Body of pancreas (tissue), 4 donors: ENCODE measurements at regions not wholly inside any gene's neighbourhood (a gene's known extent, or its start where the extent isn't known, plus 50 kb on each side); places are given as distances from the start of the nearest gene placed in this dataset.
"Not testable (repeated sequence)": the region's sequence is repeated elsewhere in the genome, so short reads cannot be mapped to it uniquely, and the experiment has no call there.

Experiments used
- ATAC-seq: fragments of 150-250 bp; one replicate; pipeline ENCODE4 v1.9.1; 2016
- DNase-seq, 4 donors: peaks; one replicate each; pipeline ENCODE4 v3.0.0-alpha.2; 2019
- H3K27ac ChIP-seq, 4 donors: fragments of 200-600 bp; sonication (generic); 1 replicate in 3 of 4; 2 replicates in 1 of 4; pipeline versions ENCODE4 v1.5.1 to v1.6.1; 2016 to 2019; ENCODE audit warnings: mild to moderate bottlenecking in 1 of 4, mixed read lengths in 1 of 4, moderate library complexity in 1 of 4
- H3K27me3 ChIP-seq, 2 donors: fragments of 200-600 bp; sonication (generic); one replicate each; pipeline ENCODE4 v1.6.0; 2016; ENCODE audit warnings: mild to moderate bottlenecking in 1 of 2
- H3K36me3 ChIP-seq, 2 donors: fragments of 200-600 bp; sonication (generic); replicated peaks in 1 of 2; 2 replicates each; pipeline ENCODE4 v1.5.1; 2016; ENCODE audit warnings: low read depth in 2 of 2; ENCODE audit not compliant: insufficient read depth in 1 of 2
- H3K4me1 ChIP-seq: fragments of 200-600 bp; sonication (generic); one replicate; pipeline ENCODE4 v1.6.0; 2016
- H3K4me3 ChIP-seq, 2 donors: fragments of 200-600 bp; sonication (generic); 1 replicate in 1 of 2; 2 replicates in 1 of 2; pipeline ENCODE4 v1.5.1; 2016 to 2019
- H3K9me3 ChIP-seq, 3 donors: fragments of 200-600 bp; sonication (generic); 1 replicate in 2 of 3; 2 replicates in 1 of 3; pipeline ENCODE4 v1.5.1; 2016
- WGBS, 2 donors: methylation state at CpG; one replicate each; pipeline ENCODE4 v1.1.5; 2017; 5-methylcytosine and 5-hydroxymethylcytosine counted together
- intact Hi-C: fragments of 100-400 bp; cut with DNase I; formaldehyde crosslinking; loops from one replicate; pipeline ENCODE4 v1.15.1; 2023

DNA sequence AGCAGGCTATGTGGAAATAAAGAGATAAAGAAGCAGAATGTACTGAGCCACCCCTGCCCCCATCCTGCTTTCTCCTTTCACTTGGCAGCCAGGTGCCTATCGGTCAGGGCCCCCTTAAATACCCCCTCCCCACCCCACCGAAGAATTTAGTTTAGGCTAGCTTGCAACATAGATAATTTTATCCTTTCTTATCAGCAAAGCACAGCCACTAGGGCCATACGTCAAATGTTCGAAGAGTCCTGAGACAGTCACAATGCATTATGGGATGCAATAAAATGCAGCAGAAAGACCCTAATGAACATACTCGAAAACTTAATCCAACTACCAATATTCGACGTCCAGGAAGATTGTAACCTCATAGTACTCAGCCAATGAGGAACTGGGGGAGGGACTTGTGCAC is 71.4 kb downstream of the ZNF195 start:
- 60% methylated on average over 3 of the region's 7 CpGs; no CpG with 5 or more reads in 1 of the 2 donors for WGBS, 2 donors
- H3K4me1 ChIP-seq, H3K9me3 ChIP-seq, H3K27ac ChIP-seq, H3K27me3 ChIP-seq, H3K4me3 ChIP-seq, intact Hi-C loops, DNase-seq, H3K36me3 ChIP-seq, ATAC-seq: not testable (repeated sequence)

DNA sequence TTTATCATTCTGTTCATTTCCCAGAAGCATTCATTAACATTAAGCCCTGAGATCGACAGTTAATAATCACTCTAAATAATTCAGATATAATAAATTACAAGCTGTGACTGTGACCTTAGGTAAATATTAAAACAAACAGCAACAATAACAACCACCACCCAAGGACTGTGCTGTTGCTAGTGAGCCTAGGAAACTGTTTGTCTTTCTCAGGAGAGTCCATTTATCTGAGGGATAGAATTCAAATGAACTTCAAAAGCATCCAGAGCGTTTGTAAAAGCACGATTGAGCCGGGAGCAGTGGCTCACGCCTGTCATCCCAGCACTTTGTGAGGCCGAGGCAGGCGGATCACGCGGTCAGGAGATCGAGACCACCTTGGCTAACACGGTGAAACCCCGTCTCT is 68.8 kb upstream of the MRGPRE start:
- no CpG with 5 or more reads among the region's 12 CpGs for WGBS, 2 donors

DNA sequence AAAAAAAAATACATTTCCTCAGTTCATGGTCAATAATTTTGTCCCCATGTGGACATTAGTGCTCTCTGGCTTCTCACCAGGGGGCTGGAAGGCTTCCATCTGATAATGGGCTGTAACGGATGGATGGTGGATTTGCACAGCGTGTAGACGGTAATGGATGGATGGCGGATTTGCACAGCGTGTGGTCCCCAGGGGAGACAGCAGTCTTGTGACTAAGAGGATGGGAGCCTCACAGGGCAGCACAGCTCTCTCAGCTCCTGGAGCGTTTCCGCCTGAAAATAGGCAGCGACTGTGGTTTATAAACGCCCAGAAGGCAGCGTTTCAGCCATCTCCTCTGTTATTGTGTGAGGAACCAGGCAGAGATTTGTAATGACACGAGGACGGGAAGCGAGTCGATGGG is 68.4 kb upstream of the MRGPRE start:
- H3K4me3 ChIP-seq, H3K27ac ChIP-seq, H3K27me3 ChIP-seq, DNase-seq, H3K36me3 ChIP-seq, H3K9me3 ChIP-seq, intact Hi-C loops, H3K4me1 ChIP-seq: not testable (repeated sequence)
- WGBS, 2 donors, result no CpG with 5 or more reads among the region's 14 CpGs
- ATAC-seq, result peak; percentile 33

More for the DNA sequence above, 68.8 kb upstream of the MRGPRE start:
- ATAC-seq, DNase-seq, H3K4me1 ChIP-seq, H3K9me3 ChIP-seq, H3K36me3 ChIP-seq, intact Hi-C loops, H3K4me3 ChIP-seq, H3K27me3 ChIP-seq, H3K27ac ChIP-seq: not testable (repeated sequence)

DNA sequence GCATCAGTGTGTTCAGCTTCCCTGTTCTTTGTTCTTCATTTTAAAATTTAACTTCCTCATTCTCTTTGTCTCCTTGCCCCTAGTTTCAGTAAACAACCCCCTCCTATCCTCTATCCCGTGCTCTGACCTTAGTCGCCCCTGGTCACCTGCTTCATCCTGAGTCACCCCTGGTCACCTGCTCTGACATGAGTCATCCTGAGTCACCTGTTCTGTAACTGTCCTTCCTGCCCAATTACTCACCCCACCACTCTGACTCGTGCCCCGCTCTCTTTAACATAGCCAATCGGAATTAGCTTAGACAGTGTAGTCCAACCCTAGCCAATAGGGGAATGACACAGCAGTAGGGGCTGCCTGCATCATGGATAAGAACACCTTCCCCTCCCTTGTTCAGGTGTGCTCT is 65.6 kb upstream of the MRGPRE start:
- intact Hi-C loops, DNase-seq, H3K4me1 ChIP-seq, H3K4me3 ChIP-seq, ATAC-seq, H3K36me3 ChIP-seq, H3K9me3 ChIP-seq, H3K27me3 ChIP-seq, H3K27ac ChIP-seq: not testable (repeated sequence)
- WGBS, 2 donors, result 84% methylated on average over 4 of the region's 5 CpGs; no CpG with 5 or more reads in 1 of the 2 donors

DNA sequence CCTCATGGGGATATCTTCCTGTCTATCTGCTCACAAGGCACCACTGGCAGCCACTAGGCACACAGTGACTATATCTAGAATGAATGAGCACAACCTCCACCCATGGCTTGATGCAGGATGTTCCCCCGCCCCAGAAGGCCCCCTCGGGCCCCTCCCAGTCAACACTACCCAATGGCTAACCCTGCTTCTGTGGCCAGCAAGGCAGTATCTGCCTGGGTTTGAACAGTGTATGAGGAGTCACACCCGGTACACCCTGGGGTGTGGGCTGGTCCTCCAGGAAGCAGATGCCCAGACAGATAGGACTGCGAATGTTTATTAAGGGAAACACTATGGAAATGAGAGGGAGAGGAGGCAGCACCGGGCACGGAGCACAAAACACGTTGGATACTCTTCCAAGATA is 58.3 kb upstream of the MRGPRE start:
- ATAC-seq, result not testable (repeated sequence)

DNA sequence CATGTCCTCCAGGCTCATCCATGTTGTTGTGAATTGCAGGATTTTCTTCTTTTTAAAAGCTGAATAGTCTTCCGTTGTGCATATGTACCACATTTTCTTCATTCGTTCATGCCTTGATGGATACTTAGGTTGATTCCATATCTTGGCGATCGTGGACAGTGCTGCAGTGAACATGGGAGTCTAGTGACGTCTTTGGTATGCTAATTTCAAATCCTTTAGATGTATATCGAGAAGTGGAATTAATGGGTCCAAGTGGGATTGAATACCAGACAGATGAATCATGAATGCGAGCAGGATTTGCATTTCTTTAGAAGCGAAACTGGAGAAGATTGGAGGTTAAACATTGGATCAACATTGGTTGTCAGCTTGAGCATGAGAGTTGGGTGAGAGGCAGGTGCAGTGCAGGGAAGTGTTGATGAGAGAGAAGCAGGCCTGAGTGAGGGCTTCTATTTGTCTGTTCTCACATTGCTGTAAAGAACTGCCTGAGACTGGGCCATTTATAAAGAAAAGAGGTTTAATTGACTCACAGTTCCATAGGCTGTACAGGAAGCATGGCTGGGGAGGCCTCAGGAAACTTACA is 55.2 kb upstream of the MRGPRE start:
- H3K27ac ChIP-seq, H3K27me3 ChIP-seq, DNase-seq, ATAC-seq, intact Hi-C loops, H3K4me1 ChIP-seq, H3K9me3 ChIP-seq, H3K4me3 ChIP-seq, H3K36me3 ChIP-seq: not testable (repeated sequence)
- WGBS, 2 donors, result no CpG with 5 or more reads among the region's 8 CpGs

More for the DNA sequence above, 58.3 kb upstream of the MRGPRE start:
- H3K36me3 ChIP-seq, DNase-seq, H3K4me3 ChIP-seq, H3K27ac ChIP-seq, intact Hi-C loops, H3K27me3 ChIP-seq, H3K9me3 ChIP-seq, H3K4me1 ChIP-seq: not testable (repeated sequence)
- WGBS, 2 donors, result no CpG with 5 or more reads among the region's 7 CpGs

DNA sequence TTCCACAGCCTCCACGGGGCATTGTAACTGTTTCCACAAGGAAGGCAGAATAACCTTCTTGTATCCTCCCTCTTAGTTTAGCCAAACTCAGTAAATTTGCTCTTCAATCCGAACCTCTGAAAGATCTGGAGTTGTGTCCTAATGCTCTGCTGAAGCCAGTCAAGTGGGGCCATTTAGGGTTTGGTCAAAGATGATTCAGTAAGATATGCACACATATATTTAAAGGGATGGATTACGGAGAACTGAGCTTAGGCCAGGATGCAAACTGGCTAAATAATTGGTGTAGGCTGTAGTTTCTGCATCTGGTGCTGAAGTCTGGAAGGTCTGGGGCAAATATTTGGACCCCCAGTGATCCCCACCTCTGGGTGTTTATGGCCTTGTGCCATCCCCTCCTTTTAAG is 53.0 kb upstream of the MRGPRE start:
- H3K27ac ChIP-seq, intact Hi-C loops, DNase-seq, H3K27me3 ChIP-seq, H3K4me1 ChIP-seq, H3K36me3 ChIP-seq, H3K4me3 ChIP-seq, ATAC-seq, H3K9me3 ChIP-seq: not testable (repeated sequence)
- WGBS, 2 donors, result no CpG with 5 or more reads among the region's 3 CpGs

DNA sequence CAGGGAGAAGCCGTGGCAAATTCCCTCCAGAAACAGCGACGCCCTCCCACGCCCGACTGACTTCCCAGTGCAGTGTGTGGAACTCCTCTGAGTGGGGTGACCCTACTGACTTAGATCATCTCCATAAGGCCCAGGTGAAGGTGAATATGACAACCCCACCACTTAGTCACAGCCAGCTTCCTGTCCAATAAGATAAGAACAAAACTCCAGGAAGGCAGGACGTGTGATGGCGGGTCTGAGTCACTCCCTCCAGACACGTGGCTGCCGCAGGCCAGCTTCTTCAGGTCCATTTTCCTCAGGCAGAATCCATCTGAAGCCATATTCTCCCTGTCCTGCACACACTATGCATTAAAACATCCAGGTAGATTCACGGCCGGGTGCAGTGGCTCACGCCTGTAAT is 52.0 kb upstream of the MRGPRE start:
- no CpG with 5 or more reads among the region's 12 CpGs for WGBS, 2 donors
- ATAC-seq, intact Hi-C loops, H3K36me3 ChIP-seq, H3K27me3 ChIP-seq, H3K9me3 ChIP-seq, H3K4me1 ChIP-seq, H3K27ac ChIP-seq, H3K4me3 ChIP-seq, DNase-seq: not testable (repeated sequence)

DNA sequence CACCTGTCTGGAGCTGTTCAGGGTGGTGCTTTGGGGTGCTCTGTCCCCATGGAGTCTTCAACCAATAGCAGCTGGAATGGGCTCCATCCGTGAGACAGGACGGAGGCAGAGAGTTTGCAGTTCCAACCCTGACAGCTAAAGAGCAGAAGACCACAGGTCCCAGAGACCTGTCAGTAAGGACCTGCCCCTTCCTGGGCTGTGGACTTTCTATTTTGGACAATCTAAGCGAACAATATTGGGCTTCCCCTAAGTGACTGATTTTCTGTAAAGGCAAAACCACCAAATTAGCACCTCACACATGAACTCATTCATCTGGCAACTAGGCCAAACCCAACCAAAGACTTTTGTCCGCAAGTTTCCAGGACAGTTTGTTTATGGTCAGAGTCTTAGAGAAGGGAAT is 50.5 kb upstream of the MRGPRE start:
- DNase-seq, ATAC-seq, H3K4me1 ChIP-seq, H3K36me3 ChIP-seq, intact Hi-C loops, H3K27ac ChIP-seq, H3K4me3 ChIP-seq, H3K9me3 ChIP-seq, H3K27me3 ChIP-seq: not testable (repeated sequence)
- WGBS, 2 donors, result 100% methylated on average over 1 of the region's 4 CpGs
